Bronchial epithelial cell (primary cell): ENCODE measurements at regions not wholly inside any gene's neighbourhood (a gene's known extent, or its start where the extent isn't known, plus 50 kb on each side); places are given as distances from the start of the nearest gene placed in this dataset.

Experiments used
- DNase-seq: peaks from one replicate; pipeline ENCODE4 v3.0.0-alpha.2; 2010; ENCODE audit warnings: low read depth
- FAIRE-seq: peaks from 2 replicates; lab custom pipeline; 2011; peaks lifted over from hg19 to GRCh38; lab: Jason Lieb, UNC
- H3K27me3 ChIP-seq: 2 replicates; pipeline ENCODE4 v1.5.1; 2011; ENCODE audit warnings: low read length; ENCODE audit not compliant: control insufficient read depth, insufficient read depth
- H3K36me3 ChIP-seq: 2 replicates; pipeline ENCODE4 v1.5.1; 2011; ENCODE audit warnings: low read length; ENCODE audit not compliant: control insufficient read depth, insufficient read depth
- H3K4me3 ChIP-seq: 2 replicates; pipeline ENCODE4 v1.5.1; 2011; ENCODE audit warnings: mild to moderate bottlenecking, low read depth, low read length, control low read depth
- TF ChIP-seq, protein P1 (sequence below): IDR thresholded peaks from 2 replicates; pipeline ENCODE4 v1.5.1; 2011; ENCODE audit warnings: mild to moderate bottlenecking, moderate library complexity, low read length, control low read depth, inconsistent platforms; ENCODE audit not compliant: insufficient read depth, severe bottlenecking

DNA sequence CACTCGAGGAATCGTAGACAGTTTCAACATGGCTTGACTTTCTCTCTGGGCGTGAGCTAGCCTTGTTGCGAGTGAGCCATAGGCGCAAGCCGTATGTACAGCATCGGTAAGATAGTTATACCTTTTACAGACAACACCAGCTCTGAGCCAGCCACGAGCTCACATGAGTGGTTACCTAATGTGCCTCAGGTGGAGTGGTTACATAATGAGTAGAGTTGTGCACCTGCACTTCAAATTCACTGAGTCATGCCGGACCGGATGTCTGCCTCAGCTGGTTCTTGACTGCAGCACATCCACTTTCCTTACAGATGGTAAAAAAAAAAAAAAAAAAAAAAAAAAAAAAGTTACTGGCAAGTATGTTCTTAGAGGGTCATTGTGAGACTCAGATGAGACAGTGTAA is 360.4 kb upstream of the NR5A2 start:
- TF ChIP-seq, protein P1, sequence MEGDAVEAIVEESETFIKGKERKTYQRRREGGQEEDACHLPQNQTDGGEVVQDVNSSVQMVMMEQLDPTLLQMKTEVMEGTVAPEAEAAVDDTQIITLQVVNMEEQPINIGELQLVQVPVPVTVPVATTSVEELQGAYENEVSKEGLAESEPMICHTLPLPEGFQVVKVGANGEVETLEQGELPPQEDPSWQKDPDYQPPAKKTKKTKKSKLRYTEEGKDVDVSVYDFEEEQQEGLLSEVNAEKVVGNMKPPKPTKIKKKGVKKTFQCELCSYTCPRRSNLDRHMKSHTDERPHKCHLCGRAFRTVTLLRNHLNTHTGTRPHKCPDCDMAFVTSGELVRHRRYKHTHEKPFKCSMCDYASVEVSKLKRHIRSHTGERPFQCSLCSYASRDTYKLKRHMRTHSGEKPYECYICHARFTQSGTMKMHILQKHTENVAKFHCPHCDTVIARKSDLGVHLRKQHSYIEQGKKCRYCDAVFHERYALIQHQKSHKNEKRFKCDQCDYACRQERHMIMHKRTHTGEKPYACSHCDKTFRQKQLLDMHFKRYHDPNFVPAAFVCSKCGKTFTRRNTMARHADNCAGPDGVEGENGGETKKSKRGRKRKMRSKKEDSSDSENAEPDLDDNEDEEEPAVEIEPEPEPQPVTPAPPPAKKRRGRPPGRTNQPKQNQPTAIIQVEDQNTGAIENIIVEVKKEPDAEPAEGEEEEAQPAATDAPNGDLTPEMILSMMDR = no peak
- Histone ChIP-seq H3K36me3 (no peaks in the 10 kb centered on the region), H3K4me3 (no peak overlapping the region), H3K27me3 (no peaks in the 10 kb centered on the region)
- FAIRE-seq = no peak
- peak; percentile 80 for DNase-seq

DNA sequence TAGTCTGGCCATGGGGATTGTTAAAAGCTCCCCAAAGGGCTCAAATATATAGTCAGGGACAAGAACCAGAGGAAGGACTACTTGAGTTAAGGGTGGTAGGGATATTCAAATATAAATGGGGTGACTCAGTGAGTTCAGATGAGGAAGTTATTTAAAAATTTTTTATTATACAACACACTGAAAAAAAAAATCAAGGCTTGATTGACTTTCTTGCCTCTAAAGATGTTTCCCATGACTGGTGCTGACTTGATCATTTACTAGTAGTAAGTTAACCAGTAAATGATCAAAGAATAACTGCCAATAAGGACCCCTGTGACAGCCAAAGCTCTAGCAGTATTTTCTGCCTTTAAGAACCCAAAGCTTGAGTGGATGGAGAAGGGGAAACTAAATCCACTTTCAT is 357.6 kb upstream of the NR5A2 start:
- Histone ChIP-seq H3K4me3 (no peak overlapping the region), H3K36me3 (no peaks in the 10 kb centered on the region), H3K27me3 (no peaks in the 10 kb centered on the region)
- DNase-seq = no peak
- TF ChIP-seq, protein P1 = no peak
- no peak for FAIRE-seq

DNA sequence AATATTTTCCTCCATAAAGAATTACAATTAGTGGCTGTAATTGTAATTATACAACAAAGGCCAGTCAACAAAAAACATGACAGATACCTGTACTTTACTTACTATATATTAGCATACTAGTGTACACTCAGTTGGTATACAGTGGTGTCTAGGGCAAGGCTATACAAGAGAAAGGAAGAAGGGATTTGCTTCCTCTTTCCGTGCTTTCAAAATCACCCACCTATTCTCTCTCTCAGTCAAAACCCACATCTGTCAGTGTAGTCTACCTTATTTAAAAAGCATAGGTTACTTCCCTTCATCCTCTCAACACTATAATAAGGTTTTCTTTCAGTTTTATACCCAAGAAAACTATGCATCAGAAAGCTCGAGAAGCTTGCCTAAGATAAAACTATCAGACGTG is 355.8 kb upstream of the NR5A2 start:
- H3K36me3 ChIP-seq = no peaks in the 10 kb centered on the region

DNA sequence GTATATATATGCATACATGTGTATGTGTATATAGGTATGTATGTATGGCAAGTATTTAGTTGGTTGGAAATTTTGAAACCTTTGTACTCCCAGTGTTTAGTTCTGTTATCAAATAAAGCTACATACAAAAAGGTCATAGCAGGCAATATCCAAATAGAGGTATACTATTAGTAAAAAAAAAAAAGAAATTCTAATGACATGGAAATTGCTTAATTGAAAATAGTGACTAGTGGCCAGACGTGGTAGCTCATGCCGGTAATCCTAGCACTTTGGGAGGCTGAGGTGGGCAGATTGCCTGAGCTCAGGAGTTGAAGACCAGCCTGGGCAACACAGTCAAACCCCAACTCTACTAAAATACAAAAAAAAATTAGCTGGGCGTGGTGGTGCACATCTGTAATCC is 351.6 kb upstream of the NR5A2 start:
- no peaks in the 10 kb centered on the region for H3K36me3 ChIP-seq
- H3K4me3 ChIP-seq = no peak overlapping the region
- H3K27me3 ChIP-seq = no peaks in the 10 kb centered on the region
- FAIRE-seq (no peak), DNase-seq (no peak)
- TF ChIP-seq, protein P1 = no peak

More for the DNA sequence above, 355.8 kb upstream of the NR5A2 start:
- DNase-seq (no peak), FAIRE-seq (no peak)
- TF ChIP-seq, protein P1 = no peak
- H3K4me3 ChIP-seq = no peak overlapping the region
- no peaks in the 10 kb centered on the region for H3K27me3 ChIP-seq

DNA sequence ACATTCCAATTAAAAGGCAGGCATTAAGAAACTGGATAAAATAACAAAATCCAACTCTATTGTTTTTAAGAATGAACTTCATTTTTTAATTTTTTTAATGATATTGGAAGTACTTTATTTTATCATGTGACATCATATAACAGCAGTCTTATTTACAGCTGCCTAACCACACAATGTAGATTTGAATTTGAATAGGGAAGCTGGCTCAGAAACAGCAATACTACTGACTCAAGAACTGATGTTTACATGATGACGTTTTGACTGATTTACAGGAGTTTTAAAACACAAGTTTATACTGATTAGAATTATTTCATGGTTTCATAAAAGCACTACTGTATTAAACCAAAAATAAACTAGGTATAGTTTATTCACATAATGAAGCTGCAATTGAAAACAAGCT is 348.7 kb upstream of the NR5A2 start:
- Histone ChIP-seq H3K36me3 (no peaks in the 10 kb centered on the region), H3K27me3 (no peaks in the 10 kb centered on the region), H3K4me3 (no peak overlapping the region)
- no peak for FAIRE-seq
- no peak for DNase-seq
- TF ChIP-seq, protein P1 = no peak

DNA sequence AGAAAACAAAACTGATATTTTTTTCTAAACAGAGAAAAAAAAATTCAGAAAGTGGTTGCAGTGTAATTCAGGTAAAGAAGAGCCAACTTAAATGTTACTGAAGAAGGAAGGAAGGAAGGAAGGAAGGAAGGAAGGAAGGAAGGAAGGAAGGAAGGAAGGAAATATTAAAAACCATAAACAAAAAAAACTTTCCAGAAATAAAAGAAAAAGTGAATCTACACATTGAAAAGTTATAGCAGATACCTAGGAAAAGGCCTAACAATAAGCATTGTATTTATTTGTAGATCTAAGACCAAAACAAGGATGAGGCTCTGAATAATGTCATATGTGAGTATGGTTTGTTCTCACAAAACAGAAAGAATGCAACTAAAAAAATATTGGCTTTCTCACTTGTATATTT is 345.4 kb upstream of the NR5A2 start:
- FAIRE-seq (no peak), DNase-seq (no peak)
- H3K4me3 ChIP-seq = no peak overlapping the region
- no peaks in the 10 kb centered on the region for H3K36me3 ChIP-seq
- no peaks in the 10 kb centered on the region for H3K27me3 ChIP-seq
- TF ChIP-seq, protein P1 = no peak
